WERI-Rb-1 (cell line): ENCODE measurements at regions not wholly inside any gene's neighbourhood (a gene's known extent, or its start where the extent isn't known, plus 50 kb on each side); places are given as distances from the start of the nearest gene placed in this dataset.

Experiments
- DNase-seq: peaks from one replicate; pipeline ENCODE4 v3.0.0-alpha.2; 2020
- H3K27ac ChIP-seq: fragments of 250-450 bp; sonication (Bioruptor Pico); 2 replicates; pipeline ENCODE4 v1.5.1; 2020; ENCODE audit warnings: mild to moderate bottlenecking, moderate library complexity
- H3K27me3 ChIP-seq: fragments of 250-450 bp; sonication (Bioruptor Pico); 2 replicates; pipeline ENCODE4 v1.5.1; 2021; ENCODE audit warnings: mild to moderate bottlenecking, low read depth, moderate library complexity; ENCODE audit not compliant: insufficient read depth, severe bottlenecking
- H3K36me3 ChIP-seq: fragments of 250-450 bp; sonication (Bioruptor Pico); 2 replicates; pipeline ENCODE4 v1.5.1; 2020; ENCODE audit warnings: mild to moderate bottlenecking, moderate library complexity
- H3K4me3 ChIP-seq: 2 replicates; pipeline ENCODE4 v1.5.1; 2011; ENCODE audit warnings: low read depth, mild to moderate bottlenecking, control low read depth, low read length
- H3K9me3 ChIP-seq: fragments of 250-450 bp; sonication (Bioruptor Pico); 2 replicates; pipeline ENCODE4 v1.5.1; 2021; ENCODE audit warnings: mild to moderate bottlenecking, moderate library complexity; ENCODE audit not compliant: severe bottlenecking
- CTCF ChIP-seq: IDR thresholded peaks from 2 replicates; pipeline ENCODE4 v1.5.1; 2011; ENCODE audit warnings: low read depth, mild to moderate bottlenecking, control low read depth, inconsistent platforms, low read length

- TF ChIP-seq CTCF: no peak
- no peak overlapping the region for H3K27ac ChIP-seq
- no peak for DNase-seq
- H3K36me3 ChIP-seq: no peaks in the 10 kb centered on the region
- H3K9me3 ChIP-seq: no peaks in the 10 kb centered on the region
- no peaks in the 10 kb centered on the region for H3K27me3 ChIP-seq
- no peak overlapping the region for H3K4me3 ChIP-seq
Observed at GRCh38 chr3:23644099-23644498, 161.7 kb upstream of the UBE2E1 start.

- no peaks in the 10 kb centered on the region for H3K36me3 ChIP-seq
- no peak for DNase-seq
- H3K27me3 ChIP-seq: no peaks in the 10 kb centered on the region
- no peak for TF ChIP-seq CTCF
- H3K4me3 ChIP-seq: no peak overlapping the region
- H3K27ac ChIP-seq: no peak overlapping the region
- no peaks in the 10 kb centered on the region for H3K9me3 ChIP-seq
Observed at GRCh38 chr3:23644676-23645075, 161.1 kb upstream of the UBE2E1 start.

DNA sequence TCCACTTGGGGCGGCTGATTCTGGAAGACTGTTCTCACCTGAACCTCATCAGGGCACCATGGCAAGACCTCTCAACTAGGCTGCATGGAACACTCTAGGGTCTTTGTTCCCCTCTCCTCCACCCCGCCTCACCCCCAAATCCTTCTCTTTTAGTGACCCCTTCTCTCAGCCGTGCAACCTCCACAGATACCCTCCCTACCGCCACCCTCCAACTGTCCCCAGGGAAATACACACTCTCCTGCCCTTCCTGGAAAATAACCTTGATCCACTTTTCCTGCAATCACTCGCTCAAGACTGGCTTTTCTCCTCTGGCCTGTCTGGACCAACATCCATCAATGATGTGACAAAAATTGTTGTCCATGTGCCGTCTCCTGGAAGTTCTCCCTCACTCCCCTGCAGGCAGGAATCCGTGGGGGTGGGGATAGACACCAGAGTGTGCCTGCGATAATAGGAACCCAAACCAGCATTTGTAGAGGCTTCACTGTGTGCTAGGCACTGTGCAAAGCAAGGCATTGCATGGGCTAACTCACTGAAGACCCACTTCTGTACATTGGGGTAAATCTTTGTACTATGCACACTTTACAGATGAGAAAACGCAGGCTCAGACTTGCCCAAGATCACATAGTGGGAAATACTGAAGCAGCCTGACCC is 160.1 kb upstream of the UBE2E1 start:
- TF ChIP-seq CTCF: no peak
- DNase-seq: no peak
- Histone ChIP-seq H3K27me3 (no peaks in the 10 kb centered on the region), H3K27ac (no peak overlapping the region), H3K9me3 (no peaks in the 10 kb centered on the region), H3K36me3 (no peaks in the 10 kb centered on the region), H3K4me3 (no peak overlapping the region)

- H3K27ac ChIP-seq: no peak overlapping the region
- DNase-seq: no peak
Observed at GRCh38 chr3:23646184-23646920, 159.4 kb upstream of the UBE2E1 start.

DNA sequence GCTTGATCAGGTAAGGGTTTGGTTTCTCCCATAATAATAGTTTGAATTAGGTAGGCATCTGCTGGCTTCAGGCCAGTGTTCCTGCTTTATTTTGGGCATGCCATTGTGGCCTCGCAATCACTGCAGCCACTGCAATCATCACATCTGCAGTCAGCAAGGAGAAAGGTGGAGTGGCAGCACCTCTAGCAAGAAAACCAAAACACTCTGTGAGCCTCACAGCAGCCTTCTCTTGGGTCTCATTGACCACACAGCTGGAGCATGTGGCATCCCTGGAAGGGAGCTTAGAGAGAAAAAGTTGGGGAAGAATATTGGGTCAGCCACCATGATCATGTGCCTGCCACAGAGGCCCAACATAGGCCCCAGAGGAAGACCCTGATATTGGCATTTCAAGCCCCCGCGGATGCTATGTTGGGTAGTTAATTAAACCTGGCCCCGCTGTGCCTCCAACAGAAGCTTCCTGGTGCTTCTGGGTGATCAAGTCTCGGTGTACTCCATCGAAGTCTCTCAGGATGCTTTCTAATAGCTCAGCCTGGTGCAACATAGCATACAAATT is 158.0 kb upstream of the UBE2E1 start:
- TF ChIP-seq CTCF: no peak
- DNase-seq: no peak
- H3K27ac ChIP-seq: no peak overlapping the region
- no peaks in the 10 kb centered on the region for H3K27me3 ChIP-seq
- H3K4me3 ChIP-seq: no peak overlapping the region
- H3K9me3 ChIP-seq: no peaks in the 10 kb centered on the region
- H3K36me3 ChIP-seq: no peaks in the 10 kb centered on the region

More at GRCh38 chr3:23646184-23646920, 159.4 kb upstream of the UBE2E1 start:
- no peaks in the 10 kb centered on the region for H3K36me3 ChIP-seq
- no peaks in the 10 kb centered on the region for H3K9me3 ChIP-seq
- no peak overlapping the region for H3K4me3 ChIP-seq
- H3K27me3 ChIP-seq: no peaks in the 10 kb centered on the region
- TF ChIP-seq CTCF: no peak
